ENCODE measurements at regions not wholly inside any gene's neighbourhood (a gene's known extent, or its start where the extent isn't known, plus 50 kb on each side); places are given as distances from the start of the nearest gene placed in this dataset.

- Histone ChIP-seq H3K27me3 (no peaks in the 10 kb centered on the region), H3K9me3 (no peaks in the 10 kb centered on the region), H3K36me3 (no peaks in the 10 kb centered on the region), H3K27ac (no peak overlapping the region), H3K4me1 (no peaks in the 10 kb centered on the region), H3K4me3 (no peak overlapping the region)
- intact Hi-C loops (cut with DNase I) = no loop called here
- ATAC-seq = no peak
- no peak for TF ChIP-seq CTCF (IDR thresholded peaks at IDR 0.05)
- DNase-seq = no peak
Measured at GRCh38 chr17:11023639-11024479, 186.0 kb upstream of the PIRT start.

- Histone ChIP-seq H3K27ac (no peak overlapping the region), H3K36me3 (no peaks in the 10 kb centered on the region), H3K9me3 (no peaks in the 10 kb centered on the region), H3K4me1 (no peaks in the 10 kb centered on the region), H3K4me3 (no peak overlapping the region), H3K27me3 (peaks cover 0 to 8% of the 10 kb centered on the region in 2 donors)
- intact Hi-C loops (cut with DNase I) = no loop called here
- DNase-seq (peak in 1 of 4 donors; percentile 31), ATAC-seq (no peak)
- no peak for TF ChIP-seq CTCF (IDR thresholded peaks at IDR 0.05)
Measured at GRCh38 chr17:11006530-11006929, 168.6 kb upstream of the PIRT start.

GRCh38 chr17:11005940-11006339 lies 168.1 kb upstream of the PIRT start:
- intact Hi-C loops (cut with DNase I) = no loop called here
- Histone ChIP-seq H3K4me1 (no peaks in the 10 kb centered on the region), H3K9me3 (no peaks in the 10 kb centered on the region), H3K27me3 (peaks cover 0 to 8% of the 10 kb centered on the region in 2 donors), H3K36me3 (no peaks in the 10 kb centered on the region), H3K4me3 (no peak overlapping the region), H3K27ac (no peak overlapping the region)
- no peak for ATAC-seq
- TF ChIP-seq CTCF (IDR thresholded peaks at IDR 0.05) = no peak
- DNase-seq = no peak

GRCh38 chr17:11002417-11002816 lies 164.5 kb upstream of the PIRT start:
- no peak for ATAC-seq
- H3K36me3 ChIP-seq = no peaks in the 10 kb centered on the region
- no peak overlapping the region for H3K27ac ChIP-seq
- intact Hi-C loops (cut with DNase I) = no loop called here
- no peak for DNase-seq
- TF ChIP-seq CTCF (IDR thresholded peaks at IDR 0.05) = no peak
- H3K4me3 ChIP-seq = no peak overlapping the region
- peaks cover 0 to 8% of the 10 kb centered on the region in 2 donors for H3K27me3 ChIP-seq
- no peaks in the 10 kb centered on the region for H3K4me1 ChIP-seq
- H3K9me3 ChIP-seq = no peaks in the 10 kb centered on the region

GRCh38 chr17:11001651-11002050 lies 163.8 kb upstream of the PIRT start:
- no peak for TF ChIP-seq CTCF (IDR thresholded peaks at IDR 0.05)
- H3K9me3 ChIP-seq = no peaks in the 10 kb centered on the region
- DNase-seq = no peak
- H3K27me3 ChIP-seq = peaks cover 0 to 8% of the 10 kb centered on the region in 2 donors
- ATAC-seq = no peak
- H3K36me3 ChIP-seq = no peaks in the 10 kb centered on the region
- intact Hi-C loops (cut with DNase I) = no loop called here
- H3K4me1 ChIP-seq = no peaks in the 10 kb centered on the region
- H3K4me3 ChIP-seq = no peak overlapping the region
- H3K27ac ChIP-seq = no peak overlapping the region

Measured in left lung (tissue), 4 donors.